ENCODE measurements at regions not wholly inside any gene's neighbourhood (a gene's known extent, or its start where the extent isn't known, plus 50 kb on each side); places are given as distances from the start of the nearest gene placed in this dataset.

DNA sequence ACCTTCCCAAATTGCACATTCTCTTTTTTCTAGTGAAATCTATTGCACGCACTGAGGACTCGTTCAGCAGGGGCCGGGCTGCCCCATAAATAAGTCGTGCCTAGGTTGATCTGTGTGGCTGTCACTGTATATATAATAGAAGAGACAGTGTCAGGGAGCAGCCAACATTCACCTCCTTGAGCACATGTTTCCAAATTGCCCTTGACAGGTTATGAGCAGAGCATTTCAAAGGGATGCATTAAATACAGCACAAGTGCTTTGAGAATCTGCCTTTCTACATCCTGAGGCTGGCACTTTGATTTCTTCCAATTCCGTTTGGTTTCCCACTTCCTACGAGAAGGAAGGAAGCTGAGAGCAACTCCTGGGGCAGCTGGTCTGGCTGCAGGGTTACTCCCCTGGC lies 291.2 kb downstream of the NPIPA8 start (continued):
- TF ChIP-seq ZNF704 (tag by site-specific recombination; IDR thresholded peaks at IDR 0.05) = no peak

DNA sequence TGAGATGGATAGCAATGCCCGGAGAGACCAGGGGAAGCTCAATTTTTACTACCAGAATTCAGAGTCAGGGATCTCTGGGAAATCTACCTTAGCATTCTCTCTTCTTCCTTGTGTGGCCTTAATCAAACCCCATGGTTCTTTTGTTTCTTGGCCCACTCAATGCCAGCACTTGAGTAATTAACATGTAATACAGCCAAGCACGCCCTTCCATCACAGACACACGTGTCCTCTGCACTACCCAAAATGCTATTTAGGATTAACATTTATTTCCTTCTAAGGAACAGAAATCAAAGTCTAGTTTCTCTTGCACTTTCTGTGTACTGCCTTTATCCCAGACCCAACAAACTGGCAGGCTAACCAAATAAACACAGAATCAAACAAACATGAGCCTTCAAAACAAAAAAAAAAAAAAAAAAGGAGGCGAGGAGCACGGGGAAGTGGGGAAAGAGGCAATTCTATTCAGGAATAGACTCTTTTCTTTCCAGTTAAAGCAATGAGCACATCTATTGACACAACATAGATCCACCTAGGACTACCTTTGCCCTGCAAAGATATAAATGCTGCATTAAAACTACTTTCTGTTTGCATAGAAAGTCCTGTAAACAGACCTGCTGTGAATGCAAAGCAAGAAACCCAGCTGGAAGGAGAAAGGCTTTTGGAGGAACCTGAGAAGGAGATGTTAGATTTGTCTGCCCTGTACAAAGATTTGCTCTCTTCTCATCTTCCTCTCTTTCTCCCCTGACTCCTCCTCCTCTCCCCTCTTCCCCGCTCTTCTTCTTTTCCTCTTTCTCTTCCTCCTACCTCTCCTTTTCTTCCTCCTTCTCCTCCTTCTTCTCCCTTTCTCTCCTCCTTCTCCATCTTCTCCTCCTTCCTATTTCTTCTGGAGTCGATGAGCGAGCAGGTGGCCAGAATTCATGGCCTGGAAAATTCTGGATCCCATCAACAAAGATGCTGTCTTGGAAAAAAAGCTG lies 294.4 kb downstream of the NPIPA8 start:
- no peak overlapping the region for H3K27ac ChIP-seq (ENCODE audit: extremely low read depth, low read depth, low read length)
- POLR2A ChIA-PET = no interaction called here
- no peak overlapping the region for H3K4me3 ChIP-seq (ENCODE audit: low read depth, low read length)
- CTCF ChIA-PET = no interaction called here
- no peaks in the 10 kb centered on the region for H3K9me3 ChIP-seq (ENCODE audit: control insufficient read depth, insufficient read depth, low read depth, low read length)
- TF ChIP-seq ZNF843 (tag by site-specific recombination; IDR thresholded peaks at IDR 0.05) (no peak), ZNF23 (tag by site-specific recombination; IDR thresholded peaks at IDR 0.05; ENCODE audit: borderline replicate concordance) (no peak), ZNF792 (tag by site-specific recombination; IDR thresholded peaks at IDR 0.05) (no peak), ZNF626 (tag by site-specific recombination; IDR thresholded peaks at IDR 0.05) (no peak), ZFP37 (tag by site-specific recombination; IDR thresholded peaks at IDR 0.05) (no peak), ZNF174 (tag by site-specific recombination; IDR thresholded peaks at IDR 0.05) (no peak), GLIS1 (tag by site-specific recombination; IDR thresholded peaks at IDR 0.05) (no peak), KLF16 (tag by site-specific recombination; IDR thresholded peaks at IDR 0.05) (no peak), ZNF350 (tag by site-specific recombination; IDR thresholded peaks at IDR 0.05) (no peak), ZNF677 (tag by site-specific recombination; IDR thresholded peaks at IDR 0.05) (no peak), MZF1 (tag by site-specific recombination; IDR thresholded peaks at IDR 0.05; ENCODE audit: borderline replicate concordance) (no peak), SP7 (tag by site-specific recombination; IDR thresholded peaks at IDR 0.05) (no peak), ZNF140 (tag by site-specific recombination; IDR thresholded peaks at IDR 0.05) (no peak), ZNF513 (tag by site-specific recombination; IDR thresholded peaks at IDR 0.05) (no peak), PRDM1 (tag by site-specific recombination; IDR thresholded peaks at IDR 0.05) (no peak), ZBTB21 (tag by site-specific recombination; IDR thresholded peaks at IDR 0.05) (no peak), HOXA7 (CRISPR knock-in tag; IDR thresholded peaks at IDR 0.05; ENCODE audit: borderline replicate concordance) (no peak)
- TF ChIP-seq, protein P1, sequence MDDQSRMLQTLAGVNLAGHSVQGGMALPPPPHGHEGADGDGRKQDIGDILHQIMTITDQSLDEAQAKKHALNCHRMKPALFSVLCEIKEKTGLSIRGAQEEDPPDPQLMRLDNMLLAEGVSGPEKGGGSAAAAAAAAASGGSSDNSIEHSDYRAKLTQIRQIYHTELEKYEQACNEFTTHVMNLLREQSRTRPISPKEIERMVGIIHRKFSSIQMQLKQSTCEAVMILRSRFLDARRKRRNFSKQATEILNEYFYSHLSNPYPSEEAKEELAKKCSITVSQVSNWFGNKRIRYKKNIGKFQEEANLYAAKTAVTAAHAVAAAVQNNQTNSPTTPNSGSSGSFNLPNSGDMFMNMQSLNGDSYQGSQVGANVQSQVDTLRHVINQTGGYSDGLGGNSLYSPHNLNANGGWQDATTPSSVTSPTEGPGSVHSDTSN (CRISPR knock-in tag; IDR thresholded peaks at IDR 0.05) = no peak
- TF ChIP-seq, protein P2, sequence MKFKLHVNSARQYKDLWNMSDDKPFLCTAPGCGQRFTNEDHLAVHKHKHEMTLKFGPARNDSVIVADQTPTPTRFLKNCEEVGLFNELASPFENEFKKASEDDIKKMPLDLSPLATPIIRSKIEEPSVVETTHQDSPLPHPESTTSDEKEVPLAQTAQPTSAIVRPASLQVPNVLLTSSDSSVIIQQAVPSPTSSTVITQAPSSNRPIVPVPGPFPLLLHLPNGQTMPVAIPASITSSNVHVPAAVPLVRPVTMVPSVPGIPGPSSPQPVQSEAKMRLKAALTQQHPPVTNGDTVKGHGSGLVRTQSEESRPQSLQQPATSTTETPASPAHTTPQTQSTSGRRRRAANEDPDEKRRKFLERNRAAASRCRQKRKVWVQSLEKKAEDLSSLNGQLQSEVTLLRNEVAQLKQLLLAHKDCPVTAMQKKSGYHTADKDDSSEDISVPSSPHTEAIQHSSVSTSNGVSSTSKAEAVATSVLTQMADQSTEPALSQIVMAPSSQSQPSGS (tag by site-specific recombination; IDR thresholded peaks at IDR 0.05; ENCODE audit: low read depth) = no peak
- H3K4me1 ChIP-seq (ENCODE audit: control insufficient read depth, insufficient read depth, low read length) = no peaks in the 10 kb centered on the region
- no peaks in the 10 kb centered on the region for H3K36me3 ChIP-seq (ENCODE audit: control insufficient read depth in 2 of 2, insufficient read depth in 1 of 2, low read length in 2 of 2)
